HCT116 (cell line): ENCODE measurements at regions not wholly inside any gene's neighbourhood (a gene's known extent, or its start where the extent isn't known, plus 50 kb on each side); places are given as distances from the start of the nearest gene placed in this dataset.

Source experiments
- ATAC-seq: fragments of 200-7000 bp; cut with Tn5 transposase; 2 replicates; pipeline ENCODE4 v1.9.1; 2020; ENCODE audit warnings: mild to moderate bottlenecking, moderate library complexity
- BruUV-seq: library from RNA; stranded (reverse); fragments of 400-500 nt; replicated peaks from 2 replicates; lab custom pipeline; 2021; lab: Mats Ljungman, UMichigan
- CTCF ChIA-PET: fragments of 300-600 bp; sonication (Branson Sonifier 250); formaldehyde crosslinking; loops from one replicate; lab custom pipeline; 2021; ENCODE audit warnings: antibody characterized with exemption; lab: Charles Lee
- POLR2A ChIA-PET: fragments of 300-600, 350-600 bp; sonication (Branson Sonifier 250); formaldehyde crosslinking; loops from one replicate; lab custom pipeline; 2021; ENCODE audit warnings: antibody characterized with exemption; lab: Charles Lee
- RAD21 ChIA-PET, 2 experiments: fragments of 300-600 bp; sonication (Branson Sonifier 250); formaldehyde crosslinking; loops; one replicate each; lab custom pipeline; 2023; ENCODE audit warnings: low total read pairs in 2 of 2; ENCODE audit not compliant: uncharacterized antibody in 2 of 2, unreplicated experiment in 2 of 2, low non-redundant PET in 1 of 2; lab: Charles Lee
- DNase-seq: peaks from one replicate; pipeline ENCODE4 v3.0.0-alpha.2; 2010; ENCODE audit warnings: low read depth, low spot score
- H2AFZ ChIP-seq: fragments of 200-600 bp; shearing (Covaris generic), sonication (generic); 2 replicates; pipeline ENCODE4 v1.6.1; 2017; ENCODE audit warnings: low read depth, mixed run types, mixed read lengths, antibody characterized with exemption, low read length; ENCODE audit not compliant: poor library complexity, severe bottlenecking
- H3K27ac ChIP-seq: 2 replicates; pipeline ENCODE4 v1.5.1; 2012; ENCODE audit warnings: low read depth, low read length
- H3K27me3 ChIP-seq: fragments of 200-600 bp; sonication (generic); 2 replicates; pipeline ENCODE4 v1.6.1; 2016; ENCODE audit warnings: mixed run types, low read length, mixed read lengths; ENCODE audit not compliant: insufficient read depth
- H3K36me3 ChIP-seq, 2 experiments: fragments of 200-500 bp in 1 of 2; fragments of 200-600 bp in 1 of 2; sonication (Bioruptor generic) in 1 of 2; sonication (generic) in 1 of 2; 2 replicates each; pipeline versions ENCODE4 v1.5.1 to v1.6.1; 2014 to 2016; ENCODE audit warnings: low read length in 2 of 2, inconsistent platforms in 1 of 2, mixed read lengths in 1 of 2, mixed run types in 1 of 2; ENCODE audit not compliant: insufficient read depth in 2 of 2, control insufficient read depth in 1 of 2
- H3K4me1 ChIP-seq, 2 experiments: fragments of 200-600 bp in 1 of 2; sonication (generic) in 1 of 2; 2 replicates each; pipeline versions ENCODE4 v1.5.1 to v1.6.1; 2012 to 2017; ENCODE audit warnings: low read length in 2 of 2, inconsistent platforms in 1 of 2, mild to moderate bottlenecking in 1 of 2, mixed read lengths in 1 of 2, mixed run types in 1 of 2, moderate library complexity in 1 of 2; ENCODE audit not compliant: insufficient read depth in 2 of 2, control insufficient read depth in 1 of 2
- H3K4me2 ChIP-seq: fragments of 200-600 bp; sonication (generic); 2 replicates; pipeline ENCODE4 v1.6.1; 2017; ENCODE audit warnings: mixed run types, low read length, mixed read lengths
- H3K4me3 ChIP-seq, 2 experiments: fragments of 200-600 bp in 1 of 2; sonication (generic) in 1 of 2; replicated peaks in 1 of 2; 2 replicates each; pipeline ENCODE4 v1.5.1; 2011 to 2016; ENCODE audit warnings: low read length in 2 of 2, control low read depth in 1 of 2, low read depth in 1 of 2, mild to moderate bottlenecking in 1 of 2, mixed read lengths in 1 of 2, mixed run types in 1 of 2
- H3K79me2 ChIP-seq: fragments of 200-600 bp; sonication (generic); 2 replicates; pipeline ENCODE4 v1.6.1; 2017; ENCODE audit warnings: mild to moderate bottlenecking, mixed run types, low read length, moderate library complexity, mixed read lengths; ENCODE audit not compliant: insufficient read depth
- H3K9ac ChIP-seq: fragments of 200-600 bp; sonication (generic); 2 replicates; pipeline ENCODE4 v1.6.1; 2016; ENCODE audit warnings: low read length, mixed read lengths
- H3K9me2 ChIP-seq: fragments of 200-600 bp; sonication (generic), shearing (Covaris generic); 2 replicates; pipeline ENCODE4 v1.6.1; 2017; ENCODE audit warnings: mixed run types, mild to moderate bottlenecking, moderate library complexity; ENCODE audit not compliant: insufficient read depth
- H3K9me3 ChIP-seq, 2 experiments: fragments of 200-500 bp in 1 of 2; fragments of 200-600 bp in 1 of 2; sonication (Bioruptor generic) in 1 of 2; sonication (generic) in 1 of 2; 2 replicates each; pipeline ENCODE4 v1.6.1; 2014 to 2017; ENCODE audit warnings: low read length in 2 of 2, mixed read lengths in 2 of 2, inconsistent platforms in 1 of 2, low read depth in 1 of 2, mild to moderate bottlenecking in 1 of 2, mixed run types in 1 of 2, moderate library complexity in 1 of 2; ENCODE audit not compliant: control insufficient read depth in 1 of 2, insufficient read depth in 1 of 2
- H4K20me1 ChIP-seq: fragments of 200-600 bp; sonication (generic), shearing (Covaris generic); 2 replicates; pipeline ENCODE4 v1.6.1; 2017; ENCODE audit warnings: mixed run types, mild to moderate bottlenecking, moderate library complexity; ENCODE audit not compliant: insufficient read depth
- CBX3 ChIP-seq: IDR thresholded peaks from 2 replicates; pipeline ENCODE4 v1.6.1; 2012; ENCODE audit warnings: low read depth
- CEBPB ChIP-seq: IDR thresholded peaks from 2 replicates; pipeline ENCODE4 v1.6.1; 2012; ENCODE audit warnings: low read depth
- CTCF ChIP-seq, 3 experiments: fragments of 200-600 bp in 1 of 3; sonication (generic) in 1 of 3; IDR thresholded peaks in 2 of 3; conservative IDR thresholded peaks in 1 of 3; 2 replicates each; pipeline ENCODE4 v1.5.1; 2012 to 2017; ENCODE audit warnings: low read depth in 2 of 3, low read length in 2 of 3, antibody characterized with exemption in 1 of 3, borderline replicate concordance in 1 of 3, control low read depth in 1 of 3, mild to moderate bottlenecking in 1 of 3, mixed read lengths in 1 of 3, mixed run types in 1 of 3, moderate library complexity in 1 of 3; ENCODE audit not compliant: insufficient read depth in 1 of 3
- EZH2phosphoT487 ChIP-seq: fragments of 200-600 bp; IDR thresholded peaks from 2 replicates; pipeline ENCODE4 v1.6.1; 2018; ENCODE audit warnings: antibody characterized with exemption, borderline replicate concordance
- FOSL1 ChIP-seq: IDR thresholded peaks from 2 replicates; pipeline ENCODE4 v1.6.1; 2012; ENCODE audit warnings: low read depth
- JUND ChIP-seq: IDR thresholded peaks from 2 replicates; pipeline ENCODE4 v1.6.1; 2012
- MAX ChIP-seq: IDR thresholded peaks from 2 replicates; pipeline ENCODE4 v1.6.1; 2012
- POLR2A ChIP-seq: IDR thresholded peaks from 2 replicates; pipeline ENCODE4 v1.7.0; 2011; ENCODE audit warnings: borderline replicate concordance; ENCODE audit not compliant: insufficient read depth, insufficient read length; ENCODE audit errors: extremely low read depth
- POLR2AphosphoS5 ChIP-seq: IDR thresholded peaks from 2 replicates; pipeline ENCODE4 v1.6.1; 2011; ENCODE audit warnings: mild to moderate bottlenecking, low read depth, low read length, moderate library complexity
- RAD21 ChIP-seq: IDR thresholded peaks from 2 replicates; pipeline ENCODE4 v1.6.1; 2012; ENCODE audit warnings: low read depth, mild to moderate bottlenecking
- SRF ChIP-seq: IDR thresholded peaks from 2 replicates; pipeline ENCODE4 v1.6.1; 2012; ENCODE audit warnings: low read depth
- TCF7L2 ChIP-seq: IDR thresholded peaks from 2 replicates; pipeline ENCODE4 v1.7.0; 2011; ENCODE audit warnings: borderline replicate concordance, inconsistent platforms; ENCODE audit not compliant: insufficient read depth, insufficient read length; ENCODE audit errors: extremely low read depth
- ZFX ChIP-seq: fragments of 450-650 bp; IDR thresholded peaks from 2 replicates; pipeline ENCODE4 v1.6.1; 2017
- ZNF274 ChIP-seq: fragments of 200-500 bp; sonication (Bioruptor generic); IDR thresholded peaks from 2 replicates; pipeline ENCODE4 v1.6.1; 2014; ENCODE audit warnings: mild to moderate bottlenecking, low read depth, low read length, inconsistent platforms
- intact Hi-C: fragments of 100-400 bp; cut with micrococcal nuclease; formaldehyde crosslinking; loops from 2 replicates; pipeline ENCODE4 v1.10.0; 2022
- TF ChIP-seq, protein P1 (sequence below): IDR thresholded peaks from 2 replicates; pipeline ENCODE4 v1.6.1; 2011; ENCODE audit warnings: mild to moderate bottlenecking, low read length, moderate library complexity; ENCODE audit not compliant: insufficient replicate concordance; ENCODE audit errors: extremely low read depth

GRCh38 chr2:236819275-236820002, 249.8 kb downstream of the ACKR3 start:
- ChIA-PET CTCF (no interaction called here), POLR2A (no interaction called here), RAD21 (no interaction called here)
- no peak overlapping the region for H3K27ac ChIP-seq
- BruUV-seq, result no TSS peak
- H3K36me3 ChIP-seq, result no peaks in the 10 kb centered on the region
- no peak overlapping the region for H3K4me2 ChIP-seq
- H3K4me3 ChIP-seq, result no peak overlapping the region
- H3K9ac ChIP-seq, result no peak overlapping the region
- H3K79me2 ChIP-seq, result no peaks in the 10 kb centered on the region
- no peaks in the 10 kb centered on the region for H3K4me1 ChIP-seq
- H3K27me3 ChIP-seq, result peaks cover 4% of the 10 kb centered on the region; the same call in 1 of the 2 replicates
- peaks cover 0 to 4% of the 10 kb centered on the region in 2 experiments; a peak in 1 of 4 replicates for H3K9me3 ChIP-seq
- intact Hi-C loops, result no loop called here
- no peak for ATAC-seq
- H2AFZ ChIP-seq, result no peak overlapping the region
- H3K9me2 ChIP-seq, result no peaks in the 10 kb centered on the region
- TF ChIP-seq MAX (no peak), CTCF (IDR thresholded peaks at IDR 0.05 in 2 of 3, conservative IDR thresholded peaks at IDR 0.05 in 1 of 3; ENCODE audit: borderline replicate concordance in 1 of 3, insufficient read depth in 1 of 3, low read depth in 2 of 3, low read length in 2 of 3) (0 out of 6 replicates have a peak, but pooled peaks of 1 of the 3 experiments have one; percentile 11), EZH2phosphoT487 (no peak), ZFX (no peak), SRF (no peak)
- DNase-seq, result no peak
- no peaks in the 10 kb centered on the region for H4K20me1 ChIP-seq

GRCh38 chr2:236820763-236821344, 251.2 kb downstream of the ACKR3 start:
- ATAC-seq (no peak), DNase-seq (no peak)
- H3K4me1 ChIP-seq, result no peaks in the 10 kb centered on the region
- no peaks in the 10 kb centered on the region for H3K9me2 ChIP-seq
- POLR2A ChIA-PET, result no interaction called here
- peaks cover 0 to 4% of the 10 kb centered on the region in 2 experiments; a peak in 1 of 4 replicates for H3K9me3 ChIP-seq
- H3K4me2 ChIP-seq, result no peak overlapping the region
- H3K4me3 ChIP-seq, result no peak overlapping the region
- BruUV-seq, result no TSS peak
- H3K79me2 ChIP-seq, result no peaks in the 10 kb centered on the region
- H3K36me3 ChIP-seq, result no peaks in the 10 kb centered on the region
- no peak overlapping the region for H2AFZ ChIP-seq
- CTCF ChIA-PET, result no interaction called here
- H3K27me3 ChIP-seq, result 0 out of 2 replicates have a peak, but pooled peaks cover 4% of the 10 kb centered on the region
- intact Hi-C loops, result no loop called here
- RAD21 ChIA-PET, result no interaction called here
- no peak overlapping the region for H3K27ac ChIP-seq
- H4K20me1 ChIP-seq, result no peaks in the 10 kb centered on the region
- H3K9ac ChIP-seq, result no peak overlapping the region
- TF ChIP-seq EZH2phosphoT487 (no peak), CBX3 (no peak), CEBPB (no peak), ZFX (no peak), RAD21 (no peak), TCF7L2 (no peak), POLR2AphosphoS5 (no peak), FOSL1 (no peak), POLR2A (no peak), ZNF274 (no peak), JUND (no peak)
- TF ChIP-seq, protein P1, sequence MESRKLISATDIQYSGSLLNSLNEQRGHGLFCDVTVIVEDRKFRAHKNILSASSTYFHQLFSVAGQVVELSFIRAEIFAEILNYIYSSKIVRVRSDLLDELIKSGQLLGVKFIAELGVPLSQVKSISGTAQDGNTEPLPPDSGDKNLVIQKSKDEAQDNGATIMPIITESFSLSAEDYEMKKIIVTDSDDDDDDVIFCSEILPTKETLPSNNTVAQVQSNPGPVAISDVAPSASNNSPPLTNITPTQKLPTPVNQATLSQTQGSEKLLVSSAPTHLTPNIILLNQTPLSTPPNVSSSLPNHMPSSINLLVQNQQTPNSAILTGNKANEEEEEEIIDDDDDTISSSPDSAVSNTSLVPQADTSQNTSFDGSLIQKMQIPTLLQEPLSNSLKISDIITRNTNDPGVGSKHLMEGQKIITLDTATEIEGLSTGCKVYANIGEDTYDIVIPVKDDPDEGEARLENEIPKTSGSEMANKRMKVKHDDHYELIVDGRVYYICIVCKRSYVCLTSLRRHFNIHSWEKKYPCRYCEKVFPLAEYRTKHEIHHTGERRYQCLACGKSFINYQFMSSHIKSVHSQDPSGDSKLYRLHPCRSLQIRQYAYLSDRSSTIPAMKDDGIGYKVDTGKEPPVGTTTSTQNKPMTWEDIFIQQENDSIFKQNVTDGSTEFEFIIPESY, result no peak
